Left lung (tissue), 4 donors: ENCODE measurements at regions not wholly inside any gene's neighbourhood (a gene's known extent, or its start where the extent isn't known, plus 50 kb on each side); places are given as distances from the start of the nearest gene placed in this dataset.

Source experiments
- ATAC-seq: fragments of 200-7000 bp; cut with Tn5 transposase; one replicate; pipeline ENCODE4 v1.9.1; 2020; ENCODE audit warnings: moderate library complexity
- DNase-seq, 4 donors: peaks; one replicate each; pipeline ENCODE4 v3.0.0-alpha.2; 2013 to 2020
- H3K27ac ChIP-seq, 2 donors: fragments of 200-600 bp; sonication (generic) in 1 of 2; one replicate each; pipeline versions ENCODE4 v1.5.0 to v1.8.0; 2020 to 2021
- H3K27me3 ChIP-seq, 2 donors: fragments of 200-600 bp; sonication (generic) in 1 of 2; one replicate each; pipeline versions ENCODE4 v1.5.0 to v1.8.0; 2020 to 2021
- H3K36me3 ChIP-seq, 2 donors: fragments of 200-600 bp; sonication (generic) in 1 of 2; one replicate each; pipeline versions ENCODE4 v1.5.0 to v1.8.0; 2020 to 2021
- H3K4me1 ChIP-seq, 2 donors: fragments of 200-600 bp; one replicate each; pipeline ENCODE4 v1.8.0; 2021
- H3K4me3 ChIP-seq, 2 donors: fragments of 200-600 bp; sonication (generic) in 1 of 2; one replicate each; pipeline versions ENCODE4 v1.5.0 to v1.8.0; 2020 to 2021; ENCODE audit warnings: mild to moderate bottlenecking in 1 of 2
- H3K9me3 ChIP-seq, 2 donors: fragments of 200-600 bp; sonication (generic) in 1 of 2; one replicate each; pipeline versions ENCODE4 v1.5.0 to v1.8.0; 2020 to 2021
- CTCF ChIP-seq, 2 donors: fragments of 200-600 bp; sonication (generic) in 1 of 2; IDR thresholded peaks; one replicate each; pipeline versions ENCODE4 v1.5.0 to v1.8.0; 2021; ENCODE audit warnings: antibody characterized with exemption in 2 of 2
- intact Hi-C, 2 donors: fragments of 100-400 bp; cut with DNase I; formaldehyde crosslinking; loops; one replicate each; pipeline versions ENCODE4 v1.11.2 to v1.14.2; 2022
- donor health status: DM: no; HTN: yes; CAD: no.
- donor health status: DM: no; HTN: no; CAD: no.

GRCh38 chr1:58135821-58136321 is 410.7 kb downstream of the OMA1 start:
- DNase-seq = no peak
- H3K9me3 ChIP-seq = peaks cover 0 to 11% of the 10 kb centered on the region in 2 donors
- no peaks in the 10 kb centered on the region for H3K4me1 ChIP-seq
- H3K27ac ChIP-seq = no peak overlapping the region
- TF ChIP-seq CTCF (IDR thresholded peaks at IDR 0.05) = no peak
- H3K27me3 ChIP-seq = no peaks in the 10 kb centered on the region
- intact Hi-C loops = no loop called here
- no peaks in the 10 kb centered on the region for H3K36me3 ChIP-seq
- no peak for ATAC-seq
- no peak overlapping the region for H3K4me3 ChIP-seq

GRCh38 chr1:58133562-58133961 is 413.0 kb downstream of the OMA1 start:
- no peak for TF ChIP-seq CTCF (IDR thresholded peaks at IDR 0.05)
- no peaks in the 10 kb centered on the region for H3K27me3 ChIP-seq
- H3K27ac ChIP-seq = no peak overlapping the region
- no peak overlapping the region for H3K4me3 ChIP-seq
- intact Hi-C loops = no loop called here
- DNase-seq = no peak
- H3K4me1 ChIP-seq = no peaks in the 10 kb centered on the region
- no peak for ATAC-seq
- H3K9me3 ChIP-seq = peaks cover 0 to 11% of the 10 kb centered on the region in 2 donors
- no peaks in the 10 kb centered on the region for H3K36me3 ChIP-seq

GRCh38 chr1:58123051-58123450 is 423.5 kb downstream of the OMA1 start:
- TF ChIP-seq CTCF (IDR thresholded peaks at IDR 0.05) = no peak
- ATAC-seq = no peak
- no peaks in the 10 kb centered on the region for H3K36me3 ChIP-seq
- H3K27ac ChIP-seq = no peak overlapping the region
- no peaks in the 10 kb centered on the region for H3K9me3 ChIP-seq
- intact Hi-C loops = no loop called here
- H3K27me3 ChIP-seq = no peaks in the 10 kb centered on the region
- no peak overlapping the region for H3K4me3 ChIP-seq
- no peak for DNase-seq
- H3K4me1 ChIP-seq = no peaks in the 10 kb centered on the region

GRCh38 chr1:58119971-58120370 is 426.6 kb downstream of the OMA1 start:
- no peak for DNase-seq
- no peak for ATAC-seq
- Histone ChIP-seq H3K4me1 (no peaks in the 10 kb centered on the region), H3K27me3 (no peaks in the 10 kb centered on the region), H3K4me3 (no peak overlapping the region), H3K36me3 (no peaks in the 10 kb centered on the region), H3K27ac (no peak overlapping the region), H3K9me3 (no peaks in the 10 kb centered on the region)
- no peak for TF ChIP-seq CTCF (IDR thresholded peaks at IDR 0.05)
- intact Hi-C loops = no loop called here

GRCh38 chr1:58116284-58116683 is 430.2 kb downstream of the OMA1 start:
- TF ChIP-seq CTCF (IDR thresholded peaks at IDR 0.05) = no peak
- H3K36me3 ChIP-seq = no peaks in the 10 kb centered on the region
- no peaks in the 10 kb centered on the region for H3K4me1 ChIP-seq
- H3K4me3 ChIP-seq = no peak overlapping the region
- H3K27me3 ChIP-seq = no peaks in the 10 kb centered on the region
- no peak for DNase-seq
- intact Hi-C loops = no loop called here
- peaks cover 0 to 5% of the 10 kb centered on the region in 2 donors for H3K9me3 ChIP-seq
- H3K27ac ChIP-seq = no peak overlapping the region
- no peak for ATAC-seq
